Inferior parietal cortex (tissue), 1 donor: ENCODE measurements at regions not wholly inside any gene's neighbourhood (a gene's known extent, or its start where the extent isn't known, plus 50 kb on each side); places are given as distances from the start of the nearest gene placed in this dataset.
"Not testable (repeated sequence)": the region's sequence is repeated elsewhere in the genome, so short reads cannot be mapped to it uniquely, and the experiment has no call there.

ENCODE experiments used
- DNase-seq: peaks from one replicate; pipeline ENCODE4 v3.0.0-alpha.2; 2016; ENCODE audit errors: extremely low spot score

DNA sequence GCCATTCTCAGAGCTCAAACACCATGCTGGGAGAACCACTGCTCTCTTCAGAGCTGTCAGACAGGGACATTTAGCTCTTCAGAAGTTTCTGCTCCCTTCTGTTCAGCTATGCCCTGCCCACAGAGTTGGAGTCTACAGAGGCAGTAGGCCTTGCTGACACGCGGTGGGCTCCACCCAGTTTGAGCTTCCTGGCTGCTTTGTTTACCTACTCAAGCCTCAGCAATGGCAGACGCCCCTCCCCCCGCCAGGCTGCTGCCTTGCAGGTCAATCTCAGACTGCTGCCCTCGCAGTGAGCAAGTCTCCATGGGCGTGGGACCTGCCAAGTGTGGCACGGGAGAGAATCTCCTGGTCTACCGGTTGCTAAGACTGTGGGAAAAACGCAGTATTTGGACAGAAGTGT, 93.8 kb upstream of the ZC3H12A start:
- not testable (repeated sequence) for DNase-seq

DNA sequence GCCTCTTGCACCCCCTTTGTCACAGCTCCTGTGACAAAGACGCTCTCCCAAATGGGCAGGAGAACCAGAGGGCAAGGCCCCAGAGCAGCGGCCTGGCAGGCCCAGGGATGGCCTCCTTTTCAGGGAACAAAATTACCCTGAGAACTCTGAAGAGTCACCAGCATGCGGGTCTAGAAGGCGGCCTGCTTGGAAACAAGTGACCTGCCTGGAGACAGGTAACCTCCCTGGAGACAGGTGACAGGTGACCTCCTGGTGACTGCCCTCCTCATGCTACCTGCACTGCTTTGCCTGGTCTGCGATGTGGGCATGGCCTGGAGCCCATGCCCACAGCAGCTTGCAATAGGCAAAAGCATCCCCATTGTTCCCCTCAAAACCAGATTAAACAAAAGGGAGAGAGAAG, 86.5 kb upstream of the ZC3H12A start:
- DNase-seq = no peak

DNA sequence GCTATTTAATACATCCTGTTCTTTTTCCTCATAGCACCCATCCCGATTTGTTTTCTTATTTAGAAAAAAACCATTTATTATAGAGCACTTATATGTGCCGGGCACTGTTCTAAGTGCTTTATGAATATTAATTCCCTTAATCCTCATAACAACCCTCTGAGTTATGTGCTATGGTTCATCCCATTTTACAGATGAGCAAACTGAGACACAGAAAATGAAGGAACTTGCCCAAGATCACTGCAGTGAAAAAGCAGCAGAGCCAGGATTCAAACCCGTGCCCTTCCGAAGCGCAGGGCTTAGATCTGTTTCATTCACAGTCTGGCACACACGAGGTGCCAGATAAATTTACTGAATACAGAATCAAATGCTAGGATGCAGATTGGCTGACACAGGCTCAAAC, 85.1 kb upstream of the ZC3H12A start:
- DNase-seq = no peak

DNA sequence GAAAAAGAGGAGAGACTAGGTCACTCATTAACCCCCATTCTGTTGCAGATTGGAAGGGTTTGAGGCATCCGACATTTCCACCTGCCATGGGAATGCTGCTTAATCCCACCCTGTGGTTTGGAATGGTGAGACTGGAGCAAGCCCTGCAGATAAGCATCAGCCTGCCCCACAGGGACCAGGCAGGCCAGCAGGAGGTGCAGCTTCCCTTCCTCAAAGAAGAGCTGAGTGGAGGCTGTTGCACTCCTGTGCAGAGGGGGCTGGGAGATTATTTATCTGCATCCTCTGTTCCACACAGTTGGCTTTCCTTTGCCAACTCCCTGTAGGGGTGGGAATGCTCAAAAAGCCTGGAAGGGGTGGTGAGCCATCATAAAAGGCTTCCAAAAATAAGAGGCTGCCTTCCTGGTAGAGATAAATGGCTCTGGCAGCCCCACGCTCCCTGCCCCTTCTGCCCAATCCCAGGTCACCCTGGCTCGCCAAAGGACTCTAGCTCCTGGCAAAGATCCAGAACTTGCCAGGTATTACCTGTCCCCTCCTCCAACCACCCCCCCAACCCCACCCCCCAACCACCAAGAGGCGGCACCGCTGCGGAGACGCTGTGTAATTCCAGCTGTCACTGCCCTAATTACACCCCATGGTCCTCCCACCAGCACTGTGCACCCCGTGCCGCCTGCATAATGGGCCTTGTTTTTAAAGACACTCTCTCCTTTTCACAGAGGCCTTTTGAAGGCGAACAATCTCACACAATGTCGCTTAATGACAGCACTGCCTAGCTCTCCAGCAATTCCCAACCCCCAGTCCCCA, 83.0 kb upstream of the ZC3H12A start:
- no peak for DNase-seq

DNA sequence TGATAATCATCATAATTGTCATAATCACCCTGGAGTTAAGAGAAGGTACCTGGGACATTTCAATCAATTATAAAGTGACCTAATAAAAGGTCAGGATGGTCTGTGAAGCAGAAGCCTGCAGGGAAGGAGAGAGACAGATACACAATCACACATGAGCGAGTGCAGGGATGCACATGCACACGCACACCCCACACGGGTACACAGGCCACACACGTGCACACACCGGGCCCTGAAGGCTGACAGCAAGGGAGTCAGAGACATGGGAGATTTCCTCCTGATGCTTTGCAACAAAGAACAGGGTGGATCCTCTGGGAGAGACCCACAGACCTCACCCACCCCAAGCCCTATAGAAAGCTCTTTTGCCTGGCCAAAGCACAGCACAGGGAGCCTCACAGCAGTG, 82.3 kb upstream of the ZC3H12A start:
- DNase-seq = no peak

DNA sequence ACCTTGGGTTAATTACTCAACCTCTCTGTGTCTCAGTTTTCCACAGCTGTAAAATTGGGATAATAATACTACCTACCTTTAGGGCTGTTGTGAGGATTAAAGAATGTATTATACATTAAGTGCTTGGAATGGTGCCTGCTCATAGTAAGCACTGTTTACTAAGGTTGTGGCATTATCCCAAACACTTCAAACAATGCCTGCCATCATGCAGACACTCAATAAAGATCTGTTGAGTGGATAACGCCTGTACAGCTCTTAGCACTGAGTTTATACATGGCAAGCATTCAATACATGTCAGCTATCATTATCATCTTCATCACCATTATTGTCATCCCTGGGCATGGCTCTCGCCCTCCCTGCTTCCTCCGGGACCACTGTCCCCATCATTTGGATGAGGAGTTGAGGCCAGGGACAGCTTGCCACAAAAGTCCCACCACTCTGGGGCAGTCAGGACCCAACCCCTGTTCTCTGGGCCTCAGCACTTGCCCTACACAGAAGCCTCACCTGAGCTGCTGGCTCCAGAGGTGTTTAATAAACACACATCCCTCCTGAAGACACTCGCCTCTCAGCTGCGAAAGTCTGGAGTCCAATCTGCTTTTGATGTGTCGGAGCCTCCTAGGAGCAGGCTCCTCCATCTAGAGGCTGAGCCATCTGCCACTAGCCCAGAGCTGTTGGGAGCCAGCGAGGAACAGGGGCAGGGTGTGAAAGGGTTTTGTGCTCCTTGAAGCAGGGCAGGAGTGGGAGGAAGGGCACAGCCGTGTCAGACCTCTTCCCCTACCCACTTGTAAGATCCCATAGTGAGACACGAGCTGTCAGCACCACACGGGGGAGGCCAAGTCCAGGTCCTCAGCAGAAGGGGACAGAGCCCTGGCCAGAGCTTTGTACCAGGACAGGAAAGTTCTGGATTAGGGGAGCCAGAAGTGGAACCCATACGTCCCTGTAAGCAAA, 80.9 kb upstream of the ZC3H12A start:
- DNase-seq = no peak

GRCh38 chr1:37394574-37395464, 79.6 kb upstream of the ZC3H12A start:
- no peak for DNase-seq

GRCh38 chr1:37398096-37398495, 76.3 kb upstream of the ZC3H12A start:
- DNase-seq = no peak

GRCh38 chr1:37399205-37399604, 75.2 kb upstream of the ZC3H12A start:
- no peak for DNase-seq

DNA sequence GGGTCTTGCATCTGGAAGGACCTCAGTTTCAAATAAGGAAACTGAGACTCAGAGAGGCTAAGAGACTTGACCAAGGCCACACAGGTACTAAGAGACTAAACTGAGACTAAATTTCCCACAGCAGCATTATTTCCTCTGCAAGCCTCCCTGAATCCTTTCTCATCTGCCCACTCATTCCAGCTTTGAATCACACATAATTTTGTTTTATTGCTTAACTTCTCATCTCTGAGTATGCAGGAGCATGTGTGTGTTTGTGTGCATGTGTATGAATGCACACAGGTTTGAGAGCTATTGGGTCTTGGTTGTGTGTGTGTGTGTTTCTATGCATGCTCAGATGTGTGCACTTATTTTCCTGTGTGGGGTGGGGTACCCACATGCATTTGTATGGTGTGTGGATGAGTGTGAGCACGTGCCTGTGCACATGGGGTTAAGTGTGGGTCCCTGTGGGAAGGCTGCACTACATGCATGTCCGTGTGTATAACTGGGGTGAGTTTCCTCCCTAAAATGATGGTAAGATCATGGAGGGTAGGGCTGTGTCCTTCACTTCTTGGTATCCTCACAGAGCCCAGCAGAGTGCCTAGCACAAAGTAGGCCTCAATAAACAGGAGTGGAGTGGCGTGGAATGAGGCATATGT, 74.4 kb upstream of the ZC3H12A start:
- DNase-seq = no peak

DNA sequence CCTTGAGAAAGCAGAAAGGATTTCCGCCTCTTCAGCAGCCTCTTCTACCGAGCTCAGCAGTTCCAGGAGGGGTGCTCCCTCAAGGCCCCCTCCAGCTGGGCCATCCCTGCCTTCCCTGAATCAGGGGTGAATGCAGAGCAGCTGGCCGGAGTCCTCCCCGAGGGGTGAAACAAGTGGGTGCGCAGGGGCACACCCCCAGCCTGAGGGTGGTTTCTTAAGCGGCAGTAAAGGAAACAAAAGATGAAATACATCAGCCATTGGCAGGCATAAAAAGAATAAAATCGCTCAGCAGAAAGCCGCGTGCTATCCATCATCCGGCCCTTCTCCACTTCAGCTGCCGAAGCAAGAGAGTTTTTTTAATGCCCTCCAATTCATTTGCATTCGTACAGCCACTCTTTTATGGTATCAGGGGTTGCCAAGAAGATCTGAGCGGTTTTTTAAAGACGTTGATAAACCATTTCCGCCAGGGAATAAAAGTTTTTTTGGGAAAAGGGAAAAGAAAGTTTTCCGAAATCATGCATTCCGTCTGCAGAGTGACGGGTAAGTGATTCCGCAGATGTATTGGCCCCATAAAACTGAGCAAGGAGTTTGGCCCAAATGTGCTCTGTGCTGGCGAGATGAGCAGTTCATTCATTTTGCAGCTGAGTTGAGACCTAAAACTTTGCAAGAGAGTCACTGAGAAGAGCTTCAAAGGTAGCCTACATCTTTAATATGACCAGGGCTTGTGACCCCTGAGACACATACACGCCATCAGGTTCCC, 73.7 kb upstream of the ZC3H12A start:
- no peak for DNase-seq

GRCh38 chr1:37403166-37403565, 71.2 kb upstream of the ZC3H12A start:
- DNase-seq = no peak

DNA sequence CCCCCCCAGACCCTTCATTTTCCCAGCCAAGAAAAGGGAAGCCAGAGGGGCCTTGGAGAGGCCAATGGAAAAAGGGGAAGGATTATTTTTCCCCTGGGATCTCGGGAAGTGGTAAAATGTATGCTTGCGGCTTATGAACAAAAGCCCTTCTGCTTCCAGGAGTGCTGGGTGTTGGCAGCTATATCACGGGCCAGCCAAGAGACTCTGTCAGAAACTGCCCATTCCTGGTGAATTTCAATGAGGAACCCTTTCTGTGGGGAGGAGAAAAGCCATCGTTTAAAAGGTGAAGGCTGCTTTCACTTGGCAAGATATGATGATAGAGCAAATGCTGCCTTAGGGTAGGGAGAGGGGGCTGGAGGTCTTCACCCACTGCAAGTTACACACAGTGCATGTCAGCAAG, 69.7 kb upstream of the ZC3H12A start:
- DNase-seq = no peak

- peak; percentile 48 for DNase-seq
Observed at GRCh38 chr1:37410105-37410504, 64.3 kb upstream of the ZC3H12A start.

DNA sequence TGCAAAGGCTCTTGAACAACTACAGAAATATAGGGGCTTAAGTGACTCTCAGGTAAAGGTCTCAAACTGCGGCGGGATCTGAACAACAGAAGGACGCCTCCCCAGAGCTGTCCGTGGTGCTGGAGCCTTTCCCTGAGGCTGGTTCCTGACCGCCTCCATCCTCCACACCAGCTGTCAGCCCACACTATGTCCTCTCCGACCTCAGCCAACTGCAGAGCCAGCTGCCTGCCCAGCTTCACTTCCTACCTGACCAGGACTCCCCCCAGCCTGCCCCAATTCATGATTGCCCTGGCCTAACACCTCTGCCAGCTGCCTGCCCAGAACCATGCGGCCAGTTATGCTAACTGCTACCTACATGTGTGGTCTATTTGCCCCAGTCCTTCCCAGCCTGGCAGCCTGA, 63.6 kb upstream of the ZC3H12A start:
- DNase-seq = no peak

DNA sequence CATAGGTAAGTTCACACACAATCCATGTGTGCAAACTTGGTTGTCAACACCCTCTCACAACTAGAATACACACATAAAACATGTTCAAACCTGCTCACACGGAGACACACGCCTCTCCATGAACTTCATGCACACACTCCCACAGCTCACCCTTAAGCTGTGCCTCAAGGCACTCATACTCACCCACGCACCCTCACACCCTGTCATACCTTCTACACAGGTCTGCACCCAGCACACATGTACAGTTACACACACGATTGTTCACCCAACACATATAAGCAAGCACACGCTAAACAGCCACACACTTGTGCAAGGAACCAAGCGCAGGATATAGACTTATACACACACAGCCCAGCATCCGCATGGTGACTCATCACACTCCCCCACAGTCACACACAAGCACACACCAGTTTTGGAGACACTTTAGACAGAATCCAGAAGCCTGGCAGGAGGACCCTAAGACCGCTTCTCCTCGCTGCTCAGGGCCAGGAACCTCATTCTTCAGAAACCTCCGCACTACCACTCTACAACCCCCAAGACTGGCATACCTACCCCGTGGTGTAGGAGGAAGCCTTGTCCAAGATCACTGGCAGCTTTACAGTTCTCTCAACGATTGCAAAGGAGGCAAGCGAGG, 58.7 kb upstream of the ZC3H12A start:
- no peak for DNase-seq

GRCh38 chr1:37420456-37420855, 53.9 kb upstream of the ZC3H12A start:
- DNase-seq = no peak

- DNase-seq = no peak
Observed at GRCh38 chr1:37423810-37424209, 50.6 kb upstream of the ZC3H12A start.

- DNase-seq = no peak
Observed at GRCh38 chr1:37424523-37424922, 49.9 kb upstream of the ZC3H12A start.
